ENCODE measurements at regions not wholly inside any gene's neighbourhood (a gene's known extent, or its start where the extent isn't known, plus 50 kb on each side); places are given as distances from the start of the nearest gene placed in this dataset.

GRCh38 chr3:109926376-109926775, 589.0 kb upstream of the DPPA4 start:
- peaks cover 4% of the 10 kb centered on the region for H3K4me1 ChIP-seq (ENCODE audit: control insufficient read depth, insufficient read depth, low read length)
- no peak for DNase-seq
- no peak overlapping the region for H3K27ac ChIP-seq (ENCODE audit: low read depth, low read length)
- H3K27ac Mint-ChIP-seq, result no peak overlapping the region
- H3K4me3 ChIP-seq (ENCODE audit: low read length), result no peak overlapping the region
- no peaks in the 10 kb centered on the region for H3K36me3 Mint-ChIP-seq (ENCODE audit: low read depth)
- no peaks in the 10 kb centered on the region for H3K27me3 Mint-ChIP-seq (ENCODE audit: insufficient read depth)
- no peaks in the 10 kb centered on the region for H3K36me3 ChIP-seq (ENCODE audit: control insufficient read depth, insufficient read depth, low read length)
- whole genome bisulfite sequencing, 2 experiments (ENCODE audit: insufficient coverage in 1 of 2, insufficient read length in 1 of 2), result 90 to 96% methylated on average over 6 to 8 of the region's 8 CpGs
- no peaks in the 10 kb centered on the region for H3K27me3 ChIP-seq (ENCODE audit: control insufficient read depth, insufficient read depth, low read length, poor library complexity, severe bottlenecking)
- H3K9me3 ChIP-seq (ENCODE audit: control insufficient read depth, low read length), result no peaks in the 10 kb centered on the region
- peaks cover 6% of the 10 kb centered on the region for H3K4me1 Mint-ChIP-seq
- H3K9ac ChIP-seq (ENCODE audit: extremely low read depth, low read length, poor library complexity, severe bottlenecking), result no peak overlapping the region
- no peaks in the 10 kb centered on the region for H3K9me3 Mint-ChIP-seq
- TF ChIP-seq CTCF (conservative IDR thresholded peaks at IDR 0.05), result no peak
- H3K4me3 Mint-ChIP-seq, result no peak overlapping the region

GRCh38 chr3:109927161-109927560, 589.8 kb upstream of the DPPA4 start:
- no peaks in the 10 kb centered on the region for H3K9me3 ChIP-seq (ENCODE audit: control insufficient read depth, low read length)
- H3K4me1 ChIP-seq (ENCODE audit: control insufficient read depth, insufficient read depth, low read length), result no peaks in the 10 kb centered on the region
- no peaks in the 10 kb centered on the region for H3K27me3 Mint-ChIP-seq (ENCODE audit: insufficient read depth)
- no peak for TF ChIP-seq CTCF (conservative IDR thresholded peaks at IDR 0.05)
- no peaks in the 10 kb centered on the region for H3K27me3 ChIP-seq (ENCODE audit: control insufficient read depth, insufficient read depth, low read length, poor library complexity, severe bottlenecking)
- no peak overlapping the region for H3K27ac Mint-ChIP-seq
- no peaks in the 10 kb centered on the region for H3K36me3 ChIP-seq (ENCODE audit: control insufficient read depth, insufficient read depth, low read length)
- H3K4me3 ChIP-seq (ENCODE audit: low read length), result no peak overlapping the region
- H3K36me3 Mint-ChIP-seq (ENCODE audit: low read depth), result no peaks in the 10 kb centered on the region
- peaks cover 2% of the 10 kb centered on the region for H3K4me1 Mint-ChIP-seq
- no peaks in the 10 kb centered on the region for H3K9me3 Mint-ChIP-seq
- H3K27ac ChIP-seq (ENCODE audit: low read depth, low read length), result no peak overlapping the region
- H3K9ac ChIP-seq (ENCODE audit: extremely low read depth, low read length, poor library complexity, severe bottlenecking), result no peak overlapping the region
- no peak for DNase-seq
- 60 to 88% methylated on average over 2 of the region's 2 CpGs for WGBS, 2 experiments (ENCODE audit: insufficient coverage in 1 of 2, insufficient read length in 1 of 2)
- H3K4me3 Mint-ChIP-seq, result no peak overlapping the region

GRCh38 chr3:109927726-109928125, 590.4 kb upstream of the DPPA4 start:
- H3K27ac Mint-ChIP-seq, result no peak overlapping the region
- no peak overlapping the region for H3K27ac ChIP-seq (ENCODE audit: low read depth, low read length)

More at GRCh38 chr3:109927726-109928125, 590.4 kb upstream of the DPPA4 start:
- Histone ChIP-seq H3K4me1 (ENCODE audit: control insufficient read depth, insufficient read depth, low read length) (no peaks in the 10 kb centered on the region), H3K9ac (ENCODE audit: extremely low read depth, low read length, poor library complexity, severe bottlenecking) (no peak overlapping the region), H3K27me3 (ENCODE audit: control insufficient read depth, insufficient read depth, low read length, poor library complexity, severe bottlenecking) (no peaks in the 10 kb centered on the region), H3K36me3 (ENCODE audit: control insufficient read depth, insufficient read depth, low read length) (no peaks in the 10 kb centered on the region), H3K4me3 (ENCODE audit: low read length) (no peak overlapping the region), H3K9me3 (ENCODE audit: control insufficient read depth, low read length) (no peaks in the 10 kb centered on the region)
- H3K27me3 Mint-ChIP-seq (ENCODE audit: insufficient read depth), result no peaks in the 10 kb centered on the region
- H3K36me3 Mint-ChIP-seq (ENCODE audit: low read depth), result no peaks in the 10 kb centered on the region
- no peaks in the 10 kb centered on the region for H3K9me3 Mint-ChIP-seq
- peaks cover 2% of the 10 kb centered on the region for H3K4me1 Mint-ChIP-seq
- no peak overlapping the region for H3K4me3 Mint-ChIP-seq
- TF ChIP-seq CTCF (conservative IDR thresholded peaks at IDR 0.05), result no peak
- DNase-seq, result no peak

Data from endodermal cell (in vitro differentiated cells).